ENCODE measurements at regions not wholly inside any gene's neighbourhood (a gene's known extent, or its start where the extent isn't known, plus 50 kb on each side); places are given as distances from the start of the nearest gene placed in this dataset.

DNA sequence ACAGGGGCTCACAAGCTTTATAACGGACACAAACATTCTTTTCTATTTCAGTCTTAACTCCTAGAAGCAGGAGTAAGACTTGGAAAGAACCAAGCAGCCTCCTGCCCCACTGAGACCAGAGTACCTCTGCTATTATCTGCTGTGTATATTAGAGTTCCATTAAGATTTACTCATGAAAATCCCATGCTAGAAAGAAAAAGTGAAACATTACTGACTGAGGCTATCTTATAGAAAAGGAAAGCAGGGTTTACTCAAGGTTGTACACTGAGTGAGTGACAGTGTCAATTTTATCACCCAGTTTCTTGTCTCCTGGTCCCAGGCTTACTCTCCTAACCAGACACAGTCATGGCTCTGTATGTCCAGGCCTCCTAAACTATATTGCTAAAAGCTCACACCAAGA is 97.9 kb upstream of the SOX2 start:
- ChIA-PET CTCF (no interaction called here), POLR2A (ENCODE audit: unreplicated experiment) (no interaction called here)
- no peak for TF ChIP-seq EZH2 (IDR thresholded peaks at IDR 0.05; ENCODE audit: low read length, unreplicated experiment)
- Histone ChIP-seq H3K4me2 (ENCODE audit: low read length) (no peak overlapping the region), H3K9ac (ENCODE audit: low read length) (no peak overlapping the region), H3K27ac (ENCODE audit: low read length) (no peak overlapping the region), H3K4me3 (ENCODE audit: low read length) (no peak overlapping the region), H3K9me3 (ENCODE audit: low read length) (no peaks in the 10 kb centered on the region), H3K9me2 (replicated peaks; ENCODE audit: low read length) (no peaks in the 10 kb centered on the region), H3F3A (ENCODE audit: low read length, unreplicated experiment) (no peaks in the 10 kb centered on the region), H3K4me1 (ENCODE audit: insufficient read depth, low read length) (no peaks in the 10 kb centered on the region), H3K36me3 (ENCODE audit: low read depth, low read length) (no peaks in the 10 kb centered on the region), H3K27me3 (ENCODE audit: low read length) (peaks cover 54% of the 10 kb centered on the region), H2AFZ (ENCODE audit: low read length) (no peak overlapping the region), H4K20me1 (ENCODE audit: low read length) (no peaks in the 10 kb centered on the region), H3K79me2 (ENCODE audit: low read length) (no peaks in the 10 kb centered on the region)
- ATAC-seq, result no peak
- intact Hi-C loops (cut with micrococcal nuclease), result no loop called here
- no peak for DNase-seq
- BruUV-seq (replicated peaks), result no TSS peak

DNA sequence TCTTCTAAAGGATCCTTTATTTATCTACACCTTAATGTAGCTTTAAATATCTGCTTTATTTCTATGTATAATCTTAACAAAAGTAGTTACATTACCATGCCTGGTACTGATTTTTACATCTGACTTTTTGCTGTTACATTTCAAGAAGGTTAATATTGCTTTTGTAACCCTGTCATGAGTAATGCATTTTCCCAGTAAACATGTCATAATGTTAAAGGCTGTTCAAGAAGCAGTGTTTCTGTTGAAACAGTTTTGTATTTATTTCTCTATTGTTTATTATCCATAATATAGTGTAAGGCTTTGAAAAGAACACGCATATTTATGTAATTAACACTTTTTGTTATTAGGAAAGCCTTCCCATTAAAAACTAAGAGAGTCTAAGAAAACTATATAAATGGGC is 98.5 kb upstream of the SOX2 start:
- intact Hi-C loops (cut with micrococcal nuclease), result no loop called here
- DNase-seq, result no peak
- H3F3A ChIP-seq (ENCODE audit: low read length, unreplicated experiment), result no peaks in the 10 kb centered on the region
- no peak overlapping the region for H3K4me3 ChIP-seq (ENCODE audit: low read length)
- no peak overlapping the region for H3K4me2 ChIP-seq (ENCODE audit: low read length)
- H3K4me1 ChIP-seq (ENCODE audit: insufficient read depth, low read length), result no peaks in the 10 kb centered on the region
- no peak overlapping the region for H3K9ac ChIP-seq (ENCODE audit: low read length)
- H3K9me3 ChIP-seq (ENCODE audit: low read length), result no peaks in the 10 kb centered on the region
- H3K9me2 ChIP-seq (replicated peaks; ENCODE audit: low read length), result no peaks in the 10 kb centered on the region
- no peaks in the 10 kb centered on the region for H3K79me2 ChIP-seq (ENCODE audit: low read length)
- POLR2A ChIA-PET (ENCODE audit: unreplicated experiment), result no interaction called here
- H4K20me1 ChIP-seq (ENCODE audit: low read length), result no peaks in the 10 kb centered on the region
- no peak overlapping the region for H3K27ac ChIP-seq (ENCODE audit: low read length)
- ATAC-seq, result no peak
- no peak overlapping the region for H2AFZ ChIP-seq (ENCODE audit: low read length)
- BruUV-seq (replicated peaks), result no TSS peak
- H3K27me3 ChIP-seq (ENCODE audit: low read length), result peaks cover 49% of the 10 kb centered on the region
- CTCF ChIA-PET, result no interaction called here
- TF ChIP-seq EZH2 (IDR thresholded peaks at IDR 0.05; ENCODE audit: low read length, unreplicated experiment), result no peak
- no peak for TF ChIP-seq EZH2phosphoT487 (IDR thresholded peaks at IDR 0.05; ENCODE audit: borderline replicate concordance, low read length)
- TF ChIP-seq, protein P1, sequence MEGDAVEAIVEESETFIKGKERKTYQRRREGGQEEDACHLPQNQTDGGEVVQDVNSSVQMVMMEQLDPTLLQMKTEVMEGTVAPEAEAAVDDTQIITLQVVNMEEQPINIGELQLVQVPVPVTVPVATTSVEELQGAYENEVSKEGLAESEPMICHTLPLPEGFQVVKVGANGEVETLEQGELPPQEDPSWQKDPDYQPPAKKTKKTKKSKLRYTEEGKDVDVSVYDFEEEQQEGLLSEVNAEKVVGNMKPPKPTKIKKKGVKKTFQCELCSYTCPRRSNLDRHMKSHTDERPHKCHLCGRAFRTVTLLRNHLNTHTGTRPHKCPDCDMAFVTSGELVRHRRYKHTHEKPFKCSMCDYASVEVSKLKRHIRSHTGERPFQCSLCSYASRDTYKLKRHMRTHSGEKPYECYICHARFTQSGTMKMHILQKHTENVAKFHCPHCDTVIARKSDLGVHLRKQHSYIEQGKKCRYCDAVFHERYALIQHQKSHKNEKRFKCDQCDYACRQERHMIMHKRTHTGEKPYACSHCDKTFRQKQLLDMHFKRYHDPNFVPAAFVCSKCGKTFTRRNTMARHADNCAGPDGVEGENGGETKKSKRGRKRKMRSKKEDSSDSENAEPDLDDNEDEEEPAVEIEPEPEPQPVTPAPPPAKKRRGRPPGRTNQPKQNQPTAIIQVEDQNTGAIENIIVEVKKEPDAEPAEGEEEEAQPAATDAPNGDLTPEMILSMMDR (conservative IDR thresholded peaks at IDR 0.05; ENCODE audit: low read depth, low read length), result no peak
- no peaks in the 10 kb centered on the region for H3K36me3 ChIP-seq (ENCODE audit: low read depth, low read length)

DNA sequence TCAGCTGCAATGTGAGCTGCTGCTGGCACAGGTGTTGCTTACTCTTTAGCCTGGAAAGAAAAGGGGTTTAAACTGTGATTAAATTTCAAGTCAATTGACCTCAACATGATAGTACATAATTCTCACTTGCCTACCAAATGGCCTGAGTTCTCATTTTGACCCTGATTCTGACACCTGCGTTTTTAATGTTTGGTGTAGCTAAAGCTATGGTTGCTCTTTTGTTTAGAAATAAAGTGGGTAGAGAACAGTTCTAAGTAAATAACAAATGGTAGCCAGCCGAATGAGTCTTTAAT is 100.8 kb upstream of the SOX2 start:
- POLR2A ChIA-PET (ENCODE audit: unreplicated experiment), result no interaction called here
- intact Hi-C loops (cut with micrococcal nuclease), result no loop called here
- CTCF ChIA-PET, result no interaction called here

More for the DNA sequence above, 100.8 kb upstream of the SOX2 start:
- peaks cover 44% of the 10 kb centered on the region for H3K27me3 ChIP-seq (ENCODE audit: low read length)
- H4K20me1 ChIP-seq (ENCODE audit: low read length), result no peaks in the 10 kb centered on the region
- no peak overlapping the region for H3K4me3 ChIP-seq (ENCODE audit: low read length)
- TF ChIP-seq EZH2phosphoT487 (IDR thresholded peaks at IDR 0.05; ENCODE audit: borderline replicate concordance, low read length), result no peak
- no peak for TF ChIP-seq EZH2 (IDR thresholded peaks at IDR 0.05; ENCODE audit: low read length, unreplicated experiment)
- TF ChIP-seq, protein P1 (conservative IDR thresholded peaks at IDR 0.05; ENCODE audit: low read depth, low read length), result no peak
- H3F3A ChIP-seq (ENCODE audit: low read length, unreplicated experiment), result no peaks in the 10 kb centered on the region
- no TSS peak for BruUV-seq (replicated peaks)
- H3K4me2 ChIP-seq (ENCODE audit: low read length), result no peak overlapping the region
- no peaks in the 10 kb centered on the region for H3K9me2 ChIP-seq (replicated peaks; ENCODE audit: low read length)
- H3K9ac ChIP-seq (ENCODE audit: low read length), result no peak overlapping the region
- DNase-seq (no peak), ATAC-seq (no peak)
- no peaks in the 10 kb centered on the region for H3K4me1 ChIP-seq (ENCODE audit: insufficient read depth, low read length)
- no peaks in the 10 kb centered on the region for H3K9me3 ChIP-seq (ENCODE audit: low read length)
- no peak overlapping the region for H2AFZ ChIP-seq (ENCODE audit: low read length)
- H3K36me3 ChIP-seq (ENCODE audit: low read depth, low read length), result no peaks in the 10 kb centered on the region
- H3K27ac ChIP-seq (ENCODE audit: low read length), result no peak overlapping the region
- H3K79me2 ChIP-seq (ENCODE audit: low read length), result no peaks in the 10 kb centered on the region
